ENCODE measurements at regions not wholly inside any gene's neighbourhood (a gene's known extent, or its start where the extent isn't known, plus 50 kb on each side); places are given as distances from the start of the nearest gene placed in this dataset.
"Not testable (repeated sequence)": the region's sequence is repeated elsewhere in the genome, so short reads cannot be mapped to it uniquely, and the experiment has no call there.

DNA sequence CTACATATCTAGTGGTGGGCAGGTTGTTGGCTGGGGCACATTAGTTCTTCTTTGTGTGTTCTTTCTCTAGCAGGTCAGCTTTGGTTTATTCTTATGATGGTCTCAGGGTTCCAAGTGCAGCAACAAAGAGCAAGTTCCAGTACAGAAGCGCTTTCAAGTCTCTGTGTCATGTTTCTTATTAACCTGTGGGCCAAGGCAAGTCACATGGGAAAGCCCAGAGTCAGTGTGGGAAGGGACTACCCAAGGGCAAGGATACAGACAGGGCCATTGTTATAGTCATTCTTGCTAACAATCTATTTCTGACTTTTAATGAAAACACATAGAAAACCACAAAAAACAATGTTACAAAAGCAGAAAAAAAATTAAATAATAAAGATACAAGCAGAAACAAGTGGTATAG is 754.6 kb downstream of the TBC1D22A start:
- no peak for DNase-seq (ENCODE audit: low read depth in 2 of 3, low spot score in 2 of 3)

DNA sequence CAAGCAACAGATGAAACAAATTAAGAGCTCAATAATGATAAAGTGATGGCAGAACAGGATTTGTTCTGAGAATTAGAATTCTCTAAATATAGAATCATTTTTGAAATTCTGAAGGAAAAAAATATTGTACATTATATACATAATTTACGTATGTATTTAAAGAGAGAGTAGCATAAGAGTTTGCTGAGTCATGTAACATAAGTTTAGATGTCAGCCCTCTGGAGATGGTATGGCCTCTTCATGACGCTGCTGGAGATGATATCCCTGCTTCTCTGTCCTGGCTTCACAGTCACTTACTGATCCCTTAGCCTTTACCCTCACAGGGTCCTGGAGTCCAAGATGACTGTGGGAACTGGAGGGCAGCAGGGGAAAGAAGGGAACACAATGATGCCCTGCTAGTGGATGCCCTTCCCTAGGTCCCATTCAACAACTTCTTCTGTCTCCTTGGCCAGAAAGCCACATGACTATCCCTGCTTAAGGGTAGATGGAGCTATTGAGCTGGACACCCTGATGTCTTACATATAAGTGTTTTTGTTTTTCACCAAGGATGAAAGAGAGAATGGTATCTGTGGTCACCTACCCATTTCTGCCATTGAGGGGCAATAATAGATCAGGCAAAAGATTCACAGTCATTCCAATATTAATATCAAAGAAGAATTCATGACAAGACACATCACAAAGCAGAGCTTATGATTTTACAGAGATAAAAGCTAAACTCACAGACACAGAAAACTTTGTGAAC is 753.1 kb downstream of the TBC1D22A start:
- no peak for DNase-seq (ENCODE audit: low read depth in 2 of 3, low spot score in 2 of 3)

GRCh38 chr22:47512617-47513016 is 750.2 kb downstream of the TBC1D22A start:
- no peak for DNase-seq (ENCODE audit: low read depth in 2 of 3, low spot score in 2 of 3)

DNA sequence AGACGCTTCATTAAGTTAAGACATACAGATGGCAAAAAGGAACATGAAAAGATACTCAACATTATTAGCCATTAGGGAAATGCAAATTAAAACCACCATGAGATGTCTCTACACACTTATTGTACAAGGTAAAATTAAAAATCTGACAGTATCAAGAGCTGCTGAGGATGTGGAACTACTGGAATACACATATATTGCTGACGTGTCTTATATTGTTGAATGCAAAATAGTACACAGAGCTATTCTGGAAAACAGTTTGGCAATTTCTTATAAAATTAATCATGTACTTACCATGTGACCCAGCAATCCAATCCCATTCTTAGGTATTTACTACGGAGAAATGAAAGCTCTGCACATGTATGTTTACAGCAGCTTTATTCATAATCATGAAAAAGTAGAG is 742.5 kb downstream of the TBC1D22A start:
- no peak for DNase-seq (ENCODE audit: low read depth in 2 of 3, low spot score in 2 of 3)

GRCh38 chr22:47498969-47499495 is 736.6 kb downstream of the TBC1D22A start:
- DNase-seq (ENCODE audit: low read depth in 2 of 3, low spot score in 2 of 3), result no peak

- DNase-seq (ENCODE audit: low read depth in 2 of 3, low spot score in 2 of 3), result no peak
These were observed 735.2 kb downstream of the TBC1D22A start for GRCh38 chr22:47497666-47498065.

- DNase-seq (ENCODE audit: low read depth in 2 of 3, low spot score in 2 of 3), result no peak
These were observed 732.7 kb downstream of the TBC1D22A start for GRCh38 chr22:47495110-47495509.

- not testable (repeated sequence) for DNase-seq (ENCODE audit: low read depth in 2 of 3, low spot score in 2 of 3)
These were observed 725.7 kb downstream of the TBC1D22A start for GRCh38 chr22:47488131-47488530.

GRCh38 chr22:47486569-47487312 is 724.3 kb downstream of the TBC1D22A start:
- DNase-seq (ENCODE audit: low read depth in 2 of 3, low spot score in 2 of 3), result no peak

- no peak for DNase-seq (ENCODE audit: low read depth in 2 of 3, low spot score in 2 of 3)
These were observed 722.6 kb downstream of the TBC1D22A start for GRCh38 chr22:47484960-47485569.

DNA sequence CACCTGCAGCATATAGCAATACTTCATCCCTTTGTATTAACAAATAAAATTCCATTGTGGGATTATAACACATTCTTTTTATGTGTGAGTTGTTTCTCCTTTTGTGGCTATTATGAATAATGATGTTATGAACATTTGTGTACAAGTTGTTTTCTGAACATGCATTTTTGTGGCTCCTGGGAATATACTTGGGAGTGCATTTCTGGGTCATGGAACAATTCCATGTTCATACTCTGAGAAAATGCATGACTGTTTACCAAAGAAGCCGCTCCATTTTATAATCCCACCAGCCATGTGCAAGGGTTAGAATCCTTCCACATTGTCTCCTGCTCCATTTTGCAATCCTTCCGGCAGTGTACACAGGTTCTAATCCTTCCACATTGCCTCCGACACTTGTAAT is 713.8 kb downstream of the TBC1D22A start:
- no peak for DNase-seq (ENCODE audit: low read depth in 2 of 3, low spot score in 2 of 3)

DNA sequence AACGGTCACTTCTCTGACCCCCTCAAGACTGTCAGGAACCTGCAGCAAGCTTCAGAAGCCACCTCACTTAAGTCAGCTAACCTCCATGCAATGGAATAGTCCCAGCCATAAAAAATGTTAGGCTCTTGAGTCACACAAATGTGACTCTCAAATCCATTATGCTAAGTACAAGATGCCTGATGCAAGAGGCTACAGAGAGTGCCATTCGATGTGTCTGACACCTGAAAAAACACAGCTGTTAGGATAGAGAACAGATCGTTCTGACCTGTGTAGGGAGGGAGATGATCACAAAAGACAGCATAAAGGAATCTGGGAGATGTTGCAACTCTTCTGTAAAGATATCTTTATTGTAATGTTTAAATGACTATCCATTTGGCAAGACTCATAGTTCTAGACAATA is 712.4 kb downstream of the TBC1D22A start:
- no peak for DNase-seq (ENCODE audit: low read depth in 2 of 3, low spot score in 2 of 3)

DNA sequence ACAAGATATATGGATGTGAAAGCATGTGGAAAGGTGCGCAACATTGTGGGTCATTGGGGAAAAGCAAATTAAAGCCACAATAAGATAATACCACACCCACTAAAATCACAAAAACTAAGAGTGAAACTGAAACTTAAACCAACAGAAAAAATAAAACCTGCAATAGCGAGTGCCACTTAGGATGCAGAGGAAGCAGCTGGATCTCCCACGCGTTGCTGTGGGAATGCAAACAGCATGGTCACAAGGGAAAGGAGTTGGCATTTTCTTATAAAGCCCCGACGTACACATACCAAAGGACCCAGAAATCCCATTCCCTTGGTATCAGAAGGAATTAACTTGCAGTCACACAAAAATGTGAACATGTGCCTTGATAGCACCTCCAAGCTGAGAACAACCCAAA is 712.0 kb downstream of the TBC1D22A start:
- DNase-seq (ENCODE audit: low read depth in 2 of 3, low spot score in 2 of 3), result peak in 1 of 3 donors; percentile 23

DNA sequence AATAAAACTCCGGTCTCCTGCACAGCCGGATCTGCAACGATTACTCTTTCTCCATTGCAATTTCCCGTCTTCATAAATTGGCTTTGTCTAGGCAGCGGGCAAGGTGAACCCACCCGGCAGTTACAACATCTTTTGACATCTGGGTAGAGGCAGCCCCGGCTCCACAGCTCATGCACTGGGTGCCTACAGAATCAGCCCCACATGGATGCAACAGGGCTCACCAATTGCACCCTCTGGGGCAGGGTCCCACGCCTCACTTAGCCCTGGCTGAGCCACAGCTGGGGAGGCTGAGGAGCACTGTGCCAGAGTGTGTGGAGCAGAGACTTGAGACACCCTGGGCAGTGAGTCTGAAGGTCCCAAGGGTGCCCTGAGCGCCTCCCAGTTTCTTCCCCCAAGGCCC is 710.2 kb downstream of the TBC1D22A start:
- no peak for DNase-seq (ENCODE audit: low read depth in 2 of 3, low spot score in 2 of 3)

DNA sequence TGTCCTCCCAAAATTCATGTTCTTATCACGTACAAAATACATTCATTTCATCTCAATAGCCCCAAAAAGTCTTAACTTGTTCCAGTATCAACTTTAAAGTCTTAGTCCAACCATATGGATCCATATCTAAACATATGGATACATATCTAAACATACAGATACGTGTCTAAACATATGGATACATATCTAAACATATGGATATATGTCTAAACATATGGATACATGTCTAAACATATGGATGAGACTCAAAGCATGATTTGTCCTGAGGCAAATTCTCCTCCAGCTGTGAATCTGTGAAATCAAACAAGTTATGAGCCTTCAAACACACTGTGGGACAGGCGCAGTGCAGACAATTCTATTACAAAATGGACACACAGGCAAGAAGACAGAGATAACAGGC is 709.0 kb downstream of the TBC1D22A start:
- no peak for DNase-seq (ENCODE audit: low read depth in 2 of 3, low spot score in 2 of 3)

- DNase-seq (ENCODE audit: low read depth in 2 of 3, low spot score in 2 of 3), result no peak
These were observed 703.4 kb downstream of the TBC1D22A start for GRCh38 chr22:47465809-47466208.

GRCh38 chr22:47465222-47465621 is 702.8 kb downstream of the TBC1D22A start:
- no peak for DNase-seq (ENCODE audit: low read depth in 2 of 3, low spot score in 2 of 3)

DNA sequence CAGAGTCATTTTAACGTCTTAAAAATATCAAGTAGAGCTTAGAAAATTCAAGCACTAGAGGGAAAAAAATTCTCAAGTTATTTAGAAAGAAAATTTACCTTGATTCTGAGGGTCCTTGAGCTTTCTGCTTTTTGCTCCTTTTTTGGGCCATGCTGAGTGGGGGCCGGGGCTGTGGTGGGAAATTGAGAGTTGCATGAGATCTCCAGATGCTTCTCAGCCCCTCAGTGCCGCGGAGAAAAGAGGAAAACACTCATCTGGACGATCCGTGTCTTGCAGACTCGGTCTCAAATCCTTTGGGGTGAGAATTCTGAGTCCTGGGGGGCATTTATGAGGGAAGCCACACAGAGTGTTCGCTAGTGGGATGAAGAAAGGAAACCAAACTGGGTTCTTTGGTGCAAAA is 700.8 kb downstream of the TBC1D22A start:
- no peak for DNase-seq (ENCODE audit: low read depth in 2 of 3, low spot score in 2 of 3)

DNA sequence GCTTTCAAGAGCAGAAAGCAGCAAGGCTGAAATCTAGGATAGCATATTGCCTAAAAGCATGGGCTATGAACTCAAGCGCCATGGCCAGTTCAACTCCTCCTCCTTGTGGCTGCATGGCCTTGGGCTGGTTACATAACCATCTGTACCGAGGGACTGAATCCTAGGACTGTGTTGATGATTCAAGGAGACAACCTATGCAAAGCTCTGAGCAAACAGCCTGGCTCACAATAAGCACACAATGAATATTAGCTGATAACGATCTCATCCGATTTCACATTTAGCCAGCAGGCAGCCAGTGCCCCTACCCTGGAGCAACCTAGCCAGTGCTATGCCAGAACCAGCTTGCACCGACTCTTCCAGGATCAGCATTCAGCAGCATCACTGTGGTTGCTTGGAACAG is 698.4 kb downstream of the TBC1D22A start:
- DNase-seq (ENCODE audit: low read depth in 2 of 3, low spot score in 2 of 3), result no peak

DNA sequence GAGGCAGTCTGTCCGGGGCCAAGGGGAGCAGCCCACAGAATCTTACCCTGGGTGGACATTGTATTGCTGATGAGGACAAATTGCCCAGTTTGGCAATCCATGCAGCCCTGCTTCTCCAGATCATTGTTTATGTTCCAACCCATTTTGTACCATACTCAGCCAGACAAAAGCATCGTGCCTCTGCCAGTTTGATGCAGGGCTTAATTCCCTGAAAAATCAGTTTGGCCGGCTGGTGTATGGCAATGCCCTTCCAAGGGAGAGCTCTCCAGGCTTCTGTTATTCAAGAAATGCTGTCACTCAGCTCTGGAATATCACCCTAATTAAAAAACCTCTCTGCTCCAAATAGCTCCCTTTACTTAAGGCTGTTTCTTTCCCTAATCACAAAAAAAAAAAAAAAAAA is 697.7 kb downstream of the TBC1D22A start:
- DNase-seq (ENCODE audit: low read depth in 2 of 3, low spot score in 2 of 3), result no peak

DNA sequence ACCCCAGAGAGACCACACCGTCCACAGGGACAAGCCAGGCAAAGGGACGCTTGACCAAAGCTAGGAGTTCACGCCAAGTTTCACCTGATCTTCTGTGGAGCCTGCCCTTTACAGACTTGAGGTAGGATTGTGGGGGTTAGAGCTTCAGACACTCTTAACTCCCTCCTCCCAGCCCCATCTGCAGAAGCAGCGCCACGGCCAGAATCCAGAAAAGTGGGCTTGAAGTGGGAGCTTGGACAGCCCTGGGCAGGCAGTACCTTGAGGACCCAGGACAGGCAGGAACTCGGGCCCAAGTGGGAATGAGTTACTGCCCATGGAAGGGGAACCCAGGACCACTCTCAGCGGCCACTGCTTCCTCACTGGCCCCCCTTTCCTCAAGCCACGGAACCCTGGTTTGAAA is 695.9 kb downstream of the TBC1D22A start:
- no peak for DNase-seq (ENCODE audit: low read depth in 2 of 3, low spot score in 2 of 3)

Measured in hematopoietic multipotent progenitor cell (in vitro differentiated cells).